Activated CD4-positive, alpha-beta memory T cell treated with anti-CD3 and anti-CD28 coated beads for 36 hours (primary cell): ENCODE measurements at regions not wholly inside any gene's neighbourhood (a gene's known extent, or its start where the extent isn't known, plus 50 kb on each side); places are given as distances from the start of the nearest gene placed in this dataset.

ENCODE experiments used
- CTCF ChIA-PET: fragments of 350-600 bp; sonication (Branson Sonifier 250); formaldehyde crosslinking; loops from one replicate; lab custom pipeline; 2021; ENCODE audit warnings: antibody characterized with exemption, inconsistent platforms; lab: Charles Lee
- POLR2A ChIA-PET: fragments of 350-600 bp; sonication (Branson Sonifier 250); formaldehyde crosslinking; loops from one replicate; lab custom pipeline; 2021; ENCODE audit warnings: antibody characterized with exemption; lab: Charles Lee
- DNase-seq: peaks from one replicate; pipeline ENCODE4 v3.0.0-alpha.2; 2020
- H3K27ac Mint-ChIP-seq: one replicate; pipeline ENCODE4 v1.8.0; 2021; ENCODE audit warnings: mixed read lengths
- H3K27me3 Mint-ChIP-seq: one replicate; pipeline ENCODE4 v1.8.0; 2021; ENCODE audit warnings: mixed read lengths
- H3K36me3 Mint-ChIP-seq: one replicate; pipeline ENCODE4 v1.8.0; 2021; ENCODE audit warnings: mixed read lengths
- H3K4me1 Mint-ChIP-seq: one replicate; pipeline ENCODE4 v1.8.0; 2021; ENCODE audit warnings: low read depth, mixed read lengths
- H3K4me3 Mint-ChIP-seq: one replicate; pipeline ENCODE4 v1.8.0; 2021; ENCODE audit warnings: mild to moderate bottlenecking, mixed read lengths
- H3K9me3 Mint-ChIP-seq: one replicate; pipeline ENCODE4 v1.8.0; 2021; ENCODE audit warnings: mixed read lengths
- intact Hi-C: fragments of 100-400 bp; cut with micrococcal nuclease; formaldehyde crosslinking; loops from one replicate; pipeline ENCODE4 v1.15.1; 2023

DNA sequence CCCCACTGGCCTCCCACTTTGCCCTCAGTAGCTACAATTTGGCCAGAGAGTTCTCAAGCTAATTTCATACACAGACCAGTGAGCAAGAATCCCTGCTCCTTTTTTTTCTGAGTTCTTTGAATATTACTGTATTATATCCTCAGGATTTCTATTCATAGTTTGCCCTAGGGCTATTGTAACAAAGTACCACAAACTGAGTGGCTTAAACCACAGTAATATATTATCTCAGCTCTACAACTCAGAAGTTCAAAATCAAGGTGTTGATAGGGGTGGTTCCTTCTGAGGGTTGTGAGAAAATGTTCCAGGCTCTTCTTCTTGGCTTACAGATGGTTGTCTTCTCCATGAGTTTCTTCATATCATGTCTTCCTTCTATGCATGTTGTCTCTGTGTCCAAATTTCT, 289.4 kb upstream of the ESRRG start:
- ChIA-PET CTCF (no interaction called here), POLR2A (no interaction called here)
- Mint-ChIP-seq H3K27ac (no peak overlapping the region), H3K4me1 (no peaks in the 10 kb centered on the region), H3K36me3 (no peaks in the 10 kb centered on the region), H3K9me3 (peaks cover 3% of the 10 kb centered on the region), H3K4me3 (no peak overlapping the region), H3K27me3 (no peaks in the 10 kb centered on the region)
- DNase-seq = no peak
- intact Hi-C loops = no loop called here

DNA sequence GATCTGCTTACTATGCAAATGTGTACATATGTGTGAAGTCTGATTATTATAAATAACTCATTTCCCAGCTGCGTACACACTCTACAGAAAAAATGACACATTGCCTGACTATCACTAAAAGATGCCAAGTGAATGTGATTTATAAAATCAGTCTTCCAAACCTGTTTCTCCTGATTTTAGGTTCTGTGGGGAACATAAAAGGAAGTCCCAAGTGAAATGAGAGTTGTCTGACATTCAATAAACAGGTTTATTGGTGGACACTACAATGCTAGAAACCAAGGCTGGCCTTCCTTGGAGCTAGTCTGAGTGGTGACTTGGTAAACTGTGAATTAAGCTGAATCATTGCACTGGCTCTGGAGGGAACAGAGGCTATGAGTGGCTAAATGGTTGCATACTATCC, 287.9 kb upstream of the ESRRG start:
- no peak for DNase-seq
- Mint-ChIP-seq H3K4me1 (no peaks in the 10 kb centered on the region), H3K27ac (no peak overlapping the region), H3K9me3 (peaks cover 3% of the 10 kb centered on the region), H3K4me3 (no peak overlapping the region), H3K36me3 (no peaks in the 10 kb centered on the region), H3K27me3 (no peaks in the 10 kb centered on the region)
- ChIA-PET CTCF (no interaction called here), POLR2A (no interaction called here)
- intact Hi-C loops = no loop called here

DNA sequence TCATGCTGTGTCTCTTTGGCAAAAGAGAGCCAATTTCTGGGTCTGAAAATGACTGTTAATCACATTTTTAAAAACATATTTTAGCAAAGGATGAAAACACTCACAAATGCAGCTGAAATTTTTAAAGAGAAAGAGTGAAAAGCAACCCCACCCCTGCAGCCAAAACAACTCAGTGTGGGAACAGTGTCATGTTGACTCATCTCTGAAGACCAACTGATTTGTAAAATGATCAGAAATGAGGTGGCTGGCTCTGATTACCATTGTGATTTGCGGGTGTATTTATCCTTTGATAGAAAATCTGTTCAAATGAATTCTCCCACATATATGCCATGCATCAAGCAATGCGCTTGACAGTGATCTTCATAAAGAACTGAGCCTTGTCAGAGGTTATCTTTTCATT, 287.0 kb upstream of the ESRRG start:
- POLR2A ChIA-PET = no interaction called here

DNA sequence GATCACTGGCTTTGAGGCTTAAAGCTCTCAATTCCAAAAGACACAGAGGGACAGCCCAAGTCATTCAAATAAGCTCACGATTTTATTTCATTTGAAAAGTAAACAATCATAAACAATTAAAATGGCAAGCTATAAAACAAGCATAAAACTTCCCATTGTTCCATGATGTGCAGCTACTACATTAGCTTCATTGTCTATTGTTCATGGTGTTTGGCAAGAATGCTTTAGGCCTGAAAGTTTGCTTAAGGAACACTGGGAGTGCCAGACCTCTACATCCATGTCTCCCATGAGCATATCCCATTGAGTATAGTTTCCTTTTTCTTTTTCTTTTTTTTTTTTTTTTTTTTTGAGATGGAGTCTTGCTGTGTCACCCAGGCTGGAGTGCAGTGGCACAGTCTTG, 286.1 kb upstream of the ESRRG start:
- peaks cover 3% of the 10 kb centered on the region for H3K9me3 Mint-ChIP-seq
- H3K4me3 Mint-ChIP-seq = no peak overlapping the region
- H3K36me3 Mint-ChIP-seq = no peaks in the 10 kb centered on the region
- H3K27ac Mint-ChIP-seq = no peak overlapping the region
- H3K4me1 Mint-ChIP-seq = no peaks in the 10 kb centered on the region
- intact Hi-C loops = no loop called here
- H3K27me3 Mint-ChIP-seq = no peaks in the 10 kb centered on the region
- POLR2A ChIA-PET = no interaction called here
- no peak for DNase-seq
- CTCF ChIA-PET = no interaction called here

More for the DNA sequence above, 287.0 kb upstream of the ESRRG start:
- Mint-ChIP-seq H3K4me1 (no peaks in the 10 kb centered on the region), H3K27me3 (no peaks in the 10 kb centered on the region), H3K4me3 (no peak overlapping the region), H3K9me3 (peaks cover 3% of the 10 kb centered on the region), H3K27ac (no peak overlapping the region), H3K36me3 (no peaks in the 10 kb centered on the region)
- CTCF ChIA-PET = no interaction called here
- no peak for DNase-seq
- intact Hi-C loops = no loop called here

DNA sequence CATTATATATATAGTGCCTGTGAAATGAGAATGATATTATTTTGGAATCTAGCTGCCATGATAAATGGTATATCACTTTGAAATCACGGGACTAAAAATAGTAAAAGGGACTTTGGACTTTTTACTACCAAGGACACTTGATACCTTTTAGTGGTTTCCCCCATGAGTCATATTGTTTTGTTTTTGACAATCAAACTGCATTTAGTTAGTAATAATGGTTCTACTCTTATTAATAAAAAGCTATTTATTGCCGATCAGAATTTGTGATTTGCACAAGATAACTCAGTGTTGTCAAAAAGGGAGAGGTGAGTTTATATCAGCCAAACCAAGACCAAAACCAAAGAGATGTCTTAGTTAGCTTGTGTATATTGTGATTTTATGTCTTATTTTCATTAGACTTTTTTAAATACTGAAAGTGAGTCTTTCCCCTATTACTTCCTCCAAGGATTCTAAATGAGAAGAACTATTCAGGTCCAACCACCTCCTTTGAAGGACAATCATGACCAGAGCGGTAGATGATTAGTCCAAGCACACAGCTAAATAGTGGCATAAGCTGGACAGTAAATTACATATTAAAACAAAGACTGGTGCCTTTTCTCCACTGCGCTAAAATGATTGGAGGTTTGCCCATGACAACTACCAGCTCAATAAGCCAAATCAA, 281.7 kb upstream of the ESRRG start:
- no peak overlapping the region for H3K27ac Mint-ChIP-seq
- no peak overlapping the region for H3K4me3 Mint-ChIP-seq
- H3K27me3 Mint-ChIP-seq = no peaks in the 10 kb centered on the region
- POLR2A ChIA-PET = no interaction called here
- no peaks in the 10 kb centered on the region for H3K4me1 Mint-ChIP-seq
- H3K9me3 Mint-ChIP-seq = peaks cover 2% of the 10 kb centered on the region
- H3K36me3 Mint-ChIP-seq = no peaks in the 10 kb centered on the region
- intact Hi-C loops = no loop called here
- no peak for DNase-seq
- CTCF ChIA-PET = no interaction called here

DNA sequence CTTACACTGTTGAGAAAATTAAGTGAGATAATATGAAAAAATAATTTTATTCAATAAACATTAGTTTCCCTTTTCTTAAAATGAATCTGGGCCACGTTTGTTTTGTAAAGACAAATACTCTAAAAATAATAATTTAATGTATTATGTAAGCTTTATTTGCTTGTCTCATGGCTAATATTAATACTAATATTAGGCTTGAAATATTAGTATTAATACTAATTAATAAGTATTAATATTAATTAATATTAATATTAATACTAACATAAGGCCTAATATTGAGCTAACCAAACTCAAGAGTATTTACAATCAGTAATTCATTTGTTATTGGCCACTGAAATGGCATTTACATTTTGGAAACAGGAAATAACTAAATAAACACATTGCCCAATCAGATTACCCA, 280.1 kb upstream of the ESRRG start:
- intact Hi-C loops = no loop called here
- no peak overlapping the region for H3K4me3 Mint-ChIP-seq
- CTCF ChIA-PET = no interaction called here
- no peaks in the 10 kb centered on the region for H3K4me1 Mint-ChIP-seq
- no peaks in the 10 kb centered on the region for H3K36me3 Mint-ChIP-seq
- H3K27me3 Mint-ChIP-seq = no peaks in the 10 kb centered on the region
- peaks cover 2% of the 10 kb centered on the region for H3K9me3 Mint-ChIP-seq
- H3K27ac Mint-ChIP-seq = no peak overlapping the region
- POLR2A ChIA-PET = no interaction called here
- no peak for DNase-seq

DNA sequence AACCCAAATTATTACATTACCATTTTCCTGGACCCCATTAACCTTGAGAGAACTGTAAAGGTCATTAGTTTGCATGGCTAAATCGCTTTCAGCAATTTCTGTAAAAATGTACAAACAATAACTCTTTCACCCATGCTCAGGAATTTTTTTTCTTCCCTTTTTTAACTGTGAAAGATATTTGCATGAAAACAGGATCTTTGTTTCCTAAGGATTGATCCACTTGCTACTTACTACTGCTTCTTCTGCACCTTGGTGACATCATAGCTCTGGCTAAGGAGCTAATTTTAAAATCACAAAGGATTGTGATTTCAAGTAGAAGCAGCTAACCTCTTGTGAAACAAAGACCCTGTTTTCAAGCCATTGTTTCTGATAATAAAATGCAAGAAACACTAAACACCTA, 274.6 kb upstream of the ESRRG start:
- H3K4me3 Mint-ChIP-seq = no peak overlapping the region
- POLR2A ChIA-PET = no interaction called here
- H3K4me1 Mint-ChIP-seq = no peaks in the 10 kb centered on the region

DNA sequence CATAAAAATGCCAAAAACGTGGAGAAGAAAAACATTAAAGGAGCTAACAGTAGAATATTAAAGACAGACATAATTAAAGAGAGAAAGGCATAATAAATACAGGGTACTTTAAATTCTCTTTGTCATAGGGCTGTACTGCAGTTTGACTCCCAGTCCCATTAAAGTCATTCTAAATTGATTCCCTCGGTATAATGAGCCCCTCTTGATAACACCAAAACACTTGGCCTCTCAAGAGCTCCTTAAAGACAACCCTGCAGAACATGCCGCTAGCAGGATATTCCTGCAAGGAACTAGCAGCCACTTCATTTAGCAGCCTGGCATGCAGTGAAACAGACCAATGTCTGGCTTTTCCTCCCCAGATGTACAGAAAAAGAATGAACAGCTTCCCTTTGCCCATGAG, 273.8 kb upstream of the ESRRG start:
- no peak overlapping the region for H3K4me3 Mint-ChIP-seq
- H3K27ac Mint-ChIP-seq = no peak overlapping the region
- DNase-seq = no peak
- H3K36me3 Mint-ChIP-seq = no peaks in the 10 kb centered on the region
- CTCF ChIA-PET = no interaction called here
- intact Hi-C loops = no loop called here
- POLR2A ChIA-PET = no interaction called here
- no peaks in the 10 kb centered on the region for H3K27me3 Mint-ChIP-seq
- H3K4me1 Mint-ChIP-seq = no peaks in the 10 kb centered on the region
- no peaks in the 10 kb centered on the region for H3K9me3 Mint-ChIP-seq

More for the DNA sequence above, 274.6 kb upstream of the ESRRG start:
- no peaks in the 10 kb centered on the region for H3K9me3 Mint-ChIP-seq
- DNase-seq = no peak
- CTCF ChIA-PET = no interaction called here
- intact Hi-C loops = no loop called here
- no peaks in the 10 kb centered on the region for H3K27me3 Mint-ChIP-seq
- no peaks in the 10 kb centered on the region for H3K36me3 Mint-ChIP-seq
- H3K27ac Mint-ChIP-seq = no peak overlapping the region

DNA sequence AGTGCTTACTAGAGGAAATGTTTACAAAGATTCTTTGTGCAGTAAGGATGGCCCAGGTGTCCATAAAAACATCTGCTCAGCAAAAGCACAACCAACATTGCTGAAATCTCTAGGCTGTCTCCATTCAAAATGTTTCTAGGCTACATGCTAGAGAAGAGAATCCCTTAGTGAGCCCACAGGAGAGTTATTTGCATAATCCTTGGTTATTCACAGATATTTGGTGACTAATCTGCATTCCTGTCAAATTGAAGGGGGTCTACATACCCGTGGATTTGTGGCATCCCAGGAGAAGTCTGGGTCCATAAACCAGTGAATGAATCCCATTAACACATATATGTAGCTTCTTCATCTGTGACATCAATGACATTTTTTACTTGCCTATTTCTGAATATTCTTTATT, 261.3 kb upstream of the ESRRG start:
- H3K27ac Mint-ChIP-seq = no peak overlapping the region
- H3K4me3 Mint-ChIP-seq = no peak overlapping the region
- POLR2A ChIA-PET = no interaction called here
- no peak for DNase-seq
- no peaks in the 10 kb centered on the region for H3K27me3 Mint-ChIP-seq
- no peaks in the 10 kb centered on the region for H3K4me1 Mint-ChIP-seq
- intact Hi-C loops = no loop called here
- H3K36me3 Mint-ChIP-seq = no peaks in the 10 kb centered on the region
- CTCF ChIA-PET = no interaction called here
- H3K9me3 Mint-ChIP-seq = peaks cover 2% of the 10 kb centered on the region

DNA sequence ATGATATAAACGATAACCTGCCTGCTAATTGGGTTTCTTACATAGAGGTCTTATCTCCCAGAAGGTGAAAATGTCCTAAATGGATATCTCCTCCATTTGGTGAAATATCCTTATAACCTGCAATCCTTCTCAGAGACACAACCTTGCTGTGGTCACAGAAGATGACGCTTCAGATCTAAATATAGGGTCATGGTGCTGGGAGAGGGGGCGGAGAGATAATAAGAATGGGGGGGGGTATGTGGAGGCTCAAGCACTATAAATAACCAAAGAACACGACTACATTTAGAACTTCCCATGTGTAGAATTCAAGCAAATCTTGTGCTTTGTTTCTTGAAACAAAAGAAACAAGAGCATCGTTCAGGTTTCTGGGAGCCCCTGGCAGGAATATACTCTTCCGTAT, 260.6 kb upstream of the ESRRG start:
- DNase-seq = no peak
- Mint-ChIP-seq H3K36me3 (no peaks in the 10 kb centered on the region), H3K27me3 (no peaks in the 10 kb centered on the region), H3K9me3 (peaks cover 2% of the 10 kb centered on the region), H3K27ac (no peak overlapping the region), H3K4me1 (no peaks in the 10 kb centered on the region), H3K4me3 (no peak overlapping the region)
- intact Hi-C loops = no loop called here
- CTCF ChIA-PET = no interaction called here
- POLR2A ChIA-PET = no interaction called here

DNA sequence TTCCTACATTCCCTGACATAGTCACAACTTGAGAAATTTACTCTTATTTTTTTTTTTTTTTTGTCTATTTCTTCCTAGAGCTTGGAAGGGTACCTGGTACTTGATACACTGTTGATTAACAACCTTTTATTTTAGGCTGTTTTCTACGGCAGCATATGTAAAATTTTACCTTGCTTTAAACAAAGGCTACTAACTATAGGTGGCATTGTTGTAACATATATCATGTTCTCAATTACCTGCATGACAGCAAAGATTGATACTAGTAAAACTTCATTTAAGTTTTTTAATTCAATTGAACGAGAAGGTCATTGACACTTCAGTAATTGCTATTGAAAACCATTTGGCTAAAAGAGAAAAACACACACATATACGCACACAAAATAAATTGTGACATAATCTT, 238.3 kb upstream of the ESRRG start:
- H3K36me3 Mint-ChIP-seq = no peaks in the 10 kb centered on the region

DNA sequence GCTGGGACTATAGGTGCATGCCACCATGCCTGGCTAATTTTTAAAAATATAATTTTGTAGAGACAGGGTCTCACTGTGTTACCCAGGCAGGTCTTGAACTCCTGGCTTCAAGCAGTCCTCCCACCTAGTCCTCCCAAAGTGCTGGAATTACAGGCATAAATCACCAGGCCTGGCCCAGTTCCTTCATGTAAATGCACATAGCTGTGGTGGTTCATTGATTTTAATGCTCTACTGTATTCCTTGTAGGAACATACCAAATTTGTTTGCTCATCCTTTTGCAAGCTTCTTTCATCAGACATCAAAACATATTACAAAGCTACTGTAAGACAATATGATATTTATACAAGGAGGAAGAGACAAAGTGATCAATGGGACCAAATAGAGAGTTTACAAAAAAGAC, 237.5 kb upstream of the ESRRG start:
- no peak overlapping the region for H3K27ac Mint-ChIP-seq
- H3K4me3 Mint-ChIP-seq = no peak overlapping the region
- CTCF ChIA-PET = no interaction called here
- H3K4me1 Mint-ChIP-seq = no peaks in the 10 kb centered on the region
- no peaks in the 10 kb centered on the region for H3K27me3 Mint-ChIP-seq
- H3K36me3 Mint-ChIP-seq = no peaks in the 10 kb centered on the region
- intact Hi-C loops = no loop called here
- DNase-seq = no peak
- POLR2A ChIA-PET = no interaction called here
- peaks cover 11% of the 10 kb centered on the region for H3K9me3 Mint-ChIP-seq

More for the DNA sequence above, 238.3 kb upstream of the ESRRG start:
- no peak for DNase-seq
- ChIA-PET CTCF (no interaction called here), POLR2A (no interaction called here)
- Mint-ChIP-seq H3K9me3 (peaks cover 9% of the 10 kb centered on the region), H3K27me3 (no peaks in the 10 kb centered on the region), H3K27ac (no peak overlapping the region), H3K4me3 (no peak overlapping the region), H3K4me1 (no peaks in the 10 kb centered on the region)
- intact Hi-C loops = no loop called here

DNA sequence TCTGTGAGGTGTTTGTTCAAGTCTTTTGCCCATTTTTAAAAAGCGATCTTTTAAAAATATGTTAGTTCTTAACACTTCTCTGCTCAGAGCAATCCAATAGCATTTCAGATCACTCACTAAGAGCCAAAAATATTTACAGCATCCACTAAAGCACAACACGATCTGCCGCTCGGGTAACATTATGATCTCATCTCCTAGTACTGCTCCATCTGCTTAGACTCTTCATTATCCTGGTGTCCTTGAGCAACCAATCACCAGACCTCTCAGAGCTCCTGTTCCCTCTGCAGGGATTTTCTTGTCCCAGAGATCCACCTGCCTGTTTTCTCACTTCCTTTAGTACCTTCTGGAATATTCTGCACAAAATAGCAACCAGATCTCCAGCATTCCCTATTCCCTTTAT, 235.3 kb upstream of the ESRRG start:
- H3K9me3 Mint-ChIP-seq = peaks cover 10% of the 10 kb centered on the region
- no peak for DNase-seq
- H3K27me3 Mint-ChIP-seq = no peaks in the 10 kb centered on the region
- no peaks in the 10 kb centered on the region for H3K36me3 Mint-ChIP-seq
- H3K27ac Mint-ChIP-seq = no peak overlapping the region
- no peak overlapping the region for H3K4me3 Mint-ChIP-seq
- intact Hi-C loops = no loop called here
- ChIA-PET CTCF (no interaction called here), POLR2A (no interaction called here)
- no peaks in the 10 kb centered on the region for H3K4me1 Mint-ChIP-seq
